ENCODE measurements at regions not wholly inside any gene's neighbourhood (a gene's known extent, or its start where the extent isn't known, plus 50 kb on each side); places are given as distances from the start of the nearest gene placed in this dataset.

DNA sequence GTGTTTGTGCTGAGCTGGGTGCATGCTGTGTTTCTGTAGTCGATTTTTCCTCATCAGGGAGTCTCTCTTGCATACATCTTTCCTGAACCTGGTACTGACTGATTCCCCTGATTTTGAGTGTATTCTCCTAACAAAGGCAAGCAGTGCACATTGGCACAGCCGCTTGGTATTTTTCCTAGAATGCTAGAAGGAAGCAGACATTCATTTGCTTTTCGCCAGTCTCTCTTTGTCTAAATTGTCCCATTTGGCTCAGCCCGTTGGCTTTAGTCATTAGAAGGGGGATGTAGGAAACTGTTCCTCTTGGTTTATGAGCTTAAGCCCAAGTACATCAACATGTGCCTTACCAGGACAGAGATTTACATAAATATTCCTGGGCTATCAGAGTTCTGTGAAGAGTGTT is 266.1 kb upstream of the TMTC4 start:
- TF ChIP-seq, protein P1, sequence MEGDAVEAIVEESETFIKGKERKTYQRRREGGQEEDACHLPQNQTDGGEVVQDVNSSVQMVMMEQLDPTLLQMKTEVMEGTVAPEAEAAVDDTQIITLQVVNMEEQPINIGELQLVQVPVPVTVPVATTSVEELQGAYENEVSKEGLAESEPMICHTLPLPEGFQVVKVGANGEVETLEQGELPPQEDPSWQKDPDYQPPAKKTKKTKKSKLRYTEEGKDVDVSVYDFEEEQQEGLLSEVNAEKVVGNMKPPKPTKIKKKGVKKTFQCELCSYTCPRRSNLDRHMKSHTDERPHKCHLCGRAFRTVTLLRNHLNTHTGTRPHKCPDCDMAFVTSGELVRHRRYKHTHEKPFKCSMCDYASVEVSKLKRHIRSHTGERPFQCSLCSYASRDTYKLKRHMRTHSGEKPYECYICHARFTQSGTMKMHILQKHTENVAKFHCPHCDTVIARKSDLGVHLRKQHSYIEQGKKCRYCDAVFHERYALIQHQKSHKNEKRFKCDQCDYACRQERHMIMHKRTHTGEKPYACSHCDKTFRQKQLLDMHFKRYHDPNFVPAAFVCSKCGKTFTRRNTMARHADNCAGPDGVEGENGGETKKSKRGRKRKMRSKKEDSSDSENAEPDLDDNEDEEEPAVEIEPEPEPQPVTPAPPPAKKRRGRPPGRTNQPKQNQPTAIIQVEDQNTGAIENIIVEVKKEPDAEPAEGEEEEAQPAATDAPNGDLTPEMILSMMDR (IDR thresholded peaks at IDR 0.05; ENCODE audit: unreplicated experiment) = no peak
- ChIA-PET POLR2A (interaction anchor here (0.7 kb wide), 1 partner anchor 19 kb away, joined by 3 read pairs; no protein-coding TSS in a partner anchor), CTCF (interaction anchor here (0.5 kb wide), 1 partner anchor 104 kb away, joined by 4 read pairs; no protein-coding TSS in a partner anchor)
- BruUV-seq (replicated peaks) = no TSS peak
- no peak for DNase-seq (ENCODE audit: unreplicated experiment)
- H3K9me3 Mint-ChIP-seq (ENCODE audit: unreplicated experiment) = peaks cover under 1% of the 10 kb centered on the region
- intact Hi-C loops (cut with micrococcal nuclease) = no loop called here
- no peaks in the 10 kb centered on the region for H3K36me3 Mint-ChIP-seq (ENCODE audit: insufficient read depth, unreplicated experiment)
- no peak overlapping the region for H3K4me3 Mint-ChIP-seq (ENCODE audit: unreplicated experiment)
- H3K4me1 Mint-ChIP-seq (ENCODE audit: insufficient read depth, unreplicated experiment) = peaks cover 6% of the 10 kb centered on the region
- H3K27ac Mint-ChIP-seq (ENCODE audit: low read depth, unreplicated experiment) = no peak overlapping the region
- peaks cover 16% of the 10 kb centered on the region for H3K27me3 Mint-ChIP-seq (ENCODE audit: insufficient read depth, unreplicated experiment)

DNA sequence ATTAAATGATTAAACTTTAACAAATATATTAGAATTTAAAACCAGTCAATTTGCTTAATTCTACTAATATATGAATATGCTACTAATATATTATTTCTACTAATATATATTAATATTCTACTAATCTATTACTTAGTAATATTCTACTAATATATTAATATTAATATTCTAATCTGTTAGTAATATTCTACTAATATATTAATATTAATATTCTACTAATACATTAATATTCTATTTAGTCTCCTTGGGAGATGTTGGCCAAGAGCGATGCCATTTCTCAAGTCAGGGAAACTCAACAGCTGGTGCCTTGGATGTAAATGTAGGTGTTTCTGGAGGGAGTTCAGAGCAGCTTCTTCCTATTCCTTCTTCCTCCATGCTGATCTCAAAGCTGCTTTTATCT is 259.2 kb upstream of the TMTC4 start:
- H3K4me1 Mint-ChIP-seq (ENCODE audit: insufficient read depth, unreplicated experiment) = no peaks in the 10 kb centered on the region
- POLR2A ChIA-PET = no interaction called here
- TF ChIP-seq, protein P1 (IDR thresholded peaks at IDR 0.05; ENCODE audit: unreplicated experiment) = no peak
- peaks cover 71% of the 10 kb centered on the region for H3K27me3 Mint-ChIP-seq (ENCODE audit: insufficient read depth, unreplicated experiment)
- H3K9me3 Mint-ChIP-seq (ENCODE audit: unreplicated experiment) = no peaks in the 10 kb centered on the region
- no peaks in the 10 kb centered on the region for H3K36me3 Mint-ChIP-seq (ENCODE audit: insufficient read depth, unreplicated experiment)
- intact Hi-C loops (cut with micrococcal nuclease) = no loop called here
- no peak overlapping the region for H3K4me3 Mint-ChIP-seq (ENCODE audit: unreplicated experiment)
- no peak overlapping the region for H3K27ac Mint-ChIP-seq (ENCODE audit: low read depth, unreplicated experiment)
- no peak for DNase-seq (ENCODE audit: unreplicated experiment)
- CTCF ChIA-PET = no interaction called here
- no TSS peak for BruUV-seq (replicated peaks)

DNA sequence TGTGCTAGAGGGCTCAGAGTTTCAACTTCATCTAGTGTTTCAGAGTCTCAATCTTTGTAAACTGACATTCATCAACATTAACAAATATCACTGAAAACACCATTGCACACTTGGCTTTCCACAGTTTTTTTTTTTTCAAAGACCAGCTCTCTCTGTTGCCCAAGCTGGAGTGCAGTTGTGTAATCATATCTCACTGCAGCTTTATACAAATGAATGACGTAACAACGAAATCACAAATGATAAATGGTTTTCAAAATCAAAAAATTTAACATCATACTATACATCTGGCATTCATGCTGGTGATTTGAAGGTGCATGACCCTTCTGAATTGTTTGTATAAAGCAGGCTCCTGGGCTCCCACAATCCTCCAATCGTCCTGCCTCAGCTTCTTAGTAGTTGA is 248.0 kb upstream of the TMTC4 start:
- Mint-ChIP-seq H3K27ac (ENCODE audit: low read depth, unreplicated experiment) (no peak overlapping the region), H3K4me3 (ENCODE audit: unreplicated experiment) (no peak overlapping the region), H3K27me3 (ENCODE audit: insufficient read depth, unreplicated experiment) (no peaks in the 10 kb centered on the region), H3K4me1 (ENCODE audit: insufficient read depth, unreplicated experiment) (no peaks in the 10 kb centered on the region), H3K36me3 (ENCODE audit: insufficient read depth, unreplicated experiment) (no peaks in the 10 kb centered on the region), H3K9me3 (ENCODE audit: unreplicated experiment) (no peaks in the 10 kb centered on the region)
- POLR2A ChIA-PET = interaction anchor here (1.0 kb wide), 1 partner anchor 37 kb away, joined by 3 read pairs; no protein-coding TSS in a partner anchor
- no TSS peak for BruUV-seq (replicated peaks)
- intact Hi-C loops (cut with micrococcal nuclease) = no loop called here
- TF ChIP-seq, protein P1 (IDR thresholded peaks at IDR 0.05; ENCODE audit: unreplicated experiment) = no peak
- CTCF ChIA-PET = interaction anchor here (0.6 to 0.7 kb wide), 3 partner anchors 77 to 885 kb away, joined by 3 to 5 read pairs (median 3); no protein-coding TSS in a partner anchor
- DNase-seq (ENCODE audit: unreplicated experiment) = peak; percentile 24

DNA sequence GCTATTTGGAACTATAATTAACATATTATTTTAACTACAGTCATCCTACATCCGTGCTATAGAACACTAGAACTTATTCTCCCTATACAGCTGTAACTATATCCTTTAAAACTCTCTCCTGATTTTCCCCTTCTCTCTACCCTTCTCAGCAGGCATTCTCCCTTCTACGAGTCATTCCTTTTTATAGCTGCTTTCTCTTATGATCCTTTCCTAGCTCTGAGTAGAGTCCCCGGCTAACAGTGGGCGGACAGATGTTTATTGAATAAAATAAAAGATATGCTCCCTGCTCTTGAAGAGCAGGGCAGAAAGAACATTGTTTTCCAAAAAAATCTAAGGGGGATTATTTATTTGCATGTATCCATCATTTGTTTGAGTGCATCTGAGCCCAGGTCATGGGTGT is 246.5 kb upstream of the TMTC4 start:
- Mint-ChIP-seq H3K36me3 (ENCODE audit: insufficient read depth, unreplicated experiment) (no peaks in the 10 kb centered on the region), H3K27ac (ENCODE audit: low read depth, unreplicated experiment) (no peak overlapping the region), H3K4me3 (ENCODE audit: unreplicated experiment) (no peak overlapping the region), H3K27me3 (ENCODE audit: insufficient read depth, unreplicated experiment) (no peaks in the 10 kb centered on the region), H3K9me3 (ENCODE audit: unreplicated experiment) (no peaks in the 10 kb centered on the region), H3K4me1 (ENCODE audit: insufficient read depth, unreplicated experiment) (no peaks in the 10 kb centered on the region)
- no TSS peak for BruUV-seq (replicated peaks)
- ChIA-PET CTCF (interaction anchor here (0.6 to 0.8 kb wide), 2 partner anchors 63 to 213 kb away, joined by 3 to 4 read pairs; no protein-coding TSS in a partner anchor), POLR2A (no interaction called here)
- intact Hi-C loops (cut with micrococcal nuclease) = no loop called here
- DNase-seq (ENCODE audit: unreplicated experiment) = no peak
- TF ChIP-seq, protein P1 (IDR thresholded peaks at IDR 0.05; ENCODE audit: unreplicated experiment) = no peak
